HepG2 (cell line): ENCODE measurements at regions not wholly inside any gene's neighbourhood (a gene's known extent, or its start where the extent isn't known, plus 50 kb on each side); places are given as distances from the start of the nearest gene placed in this dataset.

Source experiments
- ATAC-seq: fragments of 200-7000 bp; cut with Tn5 transposase; 3 replicates; pipeline ENCODE4 v1.9.1; 2020; ENCODE audit warnings: mild to moderate bottlenecking, moderate library complexity
- BruUV-seq: library from RNA; stranded (reverse); fragments of 400-500 nt; replicated peaks from 2 replicates; lab custom pipeline; 2021; lab: Mats Ljungman, UMichigan
- CTCF ChIA-PET: fragments of 300-600 bp; formaldehyde crosslinking; extraction: SDS; loops from one replicate; lab custom pipeline; 2021; ENCODE audit warnings: low total read pairs, inconsistent platforms, low intra/inter-chr PET ratio; lab: Yijun Ruan, JAX
- POLR2A ChIA-PET: fragments of 350-600 bp; sonication (Branson Sonifier 250); formaldehyde crosslinking; loops from one replicate; lab custom pipeline; 2020; ENCODE audit warnings: antibody characterized with exemption, inconsistent platforms; lab: Yijun Ruan, JAX
- DNase-seq: peaks from one replicate; pipeline ENCODE4 v3.0.0-alpha.2; 2015; ENCODE audit warnings: low spot score
- FAIRE-seq: peaks from 3 replicates; lab custom pipeline; 2011; peaks lifted over from hg19 to GRCh38; lab: Jason Lieb, UNC
- H2AFZ ChIP-seq: one replicate; pipeline ENCODE4 v1.6.1; 2011; ENCODE audit warnings: low read length, inconsistent platforms
- H3K27ac ChIP-seq: fragments of 300-600 bp; 3 replicates; pipeline ENCODE4 v1.8.0; 2011; ENCODE audit warnings: mixed run types, mild to moderate bottlenecking, mixed read lengths, low read length, inconsistent platforms; ENCODE audit not compliant: insufficient read depth; ENCODE audit errors: extremely low read length
- H3K27me3 ChIP-seq, 2 experiments: fragments of 200-600 bp in 1 of 2; 2 replicates in 1 of 2; 3 replicates in 1 of 2; pipeline versions ENCODE4 v1.6.0 to v1.8.0; 2011; ENCODE audit warnings: low read length in 2 of 2, mild to moderate bottlenecking in 2 of 2, moderate library complexity in 2 of 2, inconsistent platforms in 1 of 2; ENCODE audit not compliant: insufficient read depth in 2 of 2, control insufficient read depth in 1 of 2
- H3K36me3 ChIP-seq, 2 experiments: fragments of 200-600 bp in 1 of 2; replicated peaks in 1 of 2; 2 replicates in 1 of 2; 3 replicates in 1 of 2; pipeline versions ENCODE4 v1.5.1 to v1.8.0; 2011; ENCODE audit warnings: low read length in 2 of 2, inconsistent platforms in 1 of 2; ENCODE audit not compliant: insufficient read depth in 2 of 2, control insufficient read depth in 1 of 2
- H3K4me1 ChIP-seq: 2 replicates; pipeline ENCODE4 v1.5.1; 2012; ENCODE audit warnings: low read length, inconsistent platforms; ENCODE audit not compliant: insufficient read depth
- H3K4me2 ChIP-seq: 2 replicates; pipeline ENCODE4 v1.6.0; 2011; ENCODE audit warnings: low read depth, low read length, inconsistent platforms
- H3K4me3 ChIP-seq, 3 experiments: fragments of 200-600 bp in 1 of 3; sonication (generic), shearing (Covaris generic) in 1 of 3; replicated peaks in 1 of 3; 2 replicates each; pipeline ENCODE4 v1.5.1; 2011 to 2016; ENCODE audit warnings: low read length in 3 of 3, inconsistent platforms in 2 of 3, low read depth in 2 of 3, mild to moderate bottlenecking in 2 of 3, control low read depth in 1 of 3, mixed read lengths in 1 of 3; ENCODE audit not compliant: insufficient read depth in 1 of 3
- H3K79me2 ChIP-seq: one replicate; pipeline ENCODE4 v1.6.1; 2011; ENCODE audit warnings: low read length, inconsistent platforms; ENCODE audit not compliant: insufficient read depth
- H3K9ac ChIP-seq: 2 replicates; pipeline ENCODE4 v1.6.0; 2011; ENCODE audit warnings: mild to moderate bottlenecking, low read depth, low read length, inconsistent platforms; ENCODE audit not compliant: insufficient read depth
- H3K9me3 ChIP-seq: 2 replicates; pipeline ENCODE4 v1.5.1; 2012; ENCODE audit warnings: mild to moderate bottlenecking, low read length
- H4K20me1 ChIP-seq: 2 replicates; pipeline ENCODE4 v1.6.0; 2011; ENCODE audit warnings: inconsistent platforms, mild to moderate bottlenecking, low read length, moderate library complexity; ENCODE audit not compliant: insufficient read depth
- MEIS1 ChIP-seq: sonication (generic); formaldehyde crosslinking; IDR thresholded peaks from 2 replicates; pipeline ENCODE4 v1.9.0; 2021; ENCODE audit warnings: mild to moderate bottlenecking, missing genetic modification reagents, moderate library complexity, borderline replicate concordance
- SRY ChIP-seq: sonication (generic); formaldehyde crosslinking; IDR thresholded peaks from 2 replicates; pipeline ENCODE4 v1.8.0; 2022; ENCODE audit warnings: mild to moderate bottlenecking, missing genetic modification reagents
- SUZ12 ChIP-seq: fragments of 150-350 bp; IDR thresholded peaks from 2 replicates; pipeline ENCODE4 v1.6.1; 2014; ENCODE audit warnings: low read depth, low read length
- ZBED4 ChIP-seq: sonication (generic); formaldehyde crosslinking; IDR thresholded peaks from 2 replicates; pipeline ENCODE4 v1.4.0; 2020; ENCODE audit warnings: missing genetic modification reagents, borderline replicate concordance
- ZBTB7B ChIP-seq: sonication (generic); formaldehyde crosslinking; IDR thresholded peaks from 2 replicates; pipeline ENCODE4 v1.4.0; 2020; ENCODE audit warnings: missing genetic modification reagents
- ZNF12 ChIP-seq: sonication (generic); formaldehyde crosslinking; IDR thresholded peaks from 2 replicates; pipeline ENCODE4 v1.5.0; 2020; ENCODE audit warnings: missing genetic modification reagents
- ZNF317 ChIP-seq: sonication (generic); formaldehyde crosslinking; IDR thresholded peaks from 2 replicates; pipeline ENCODE4 v1.5.0; 2020; ENCODE audit warnings: mild to moderate bottlenecking, missing genetic modification reagents
- ZNF563 ChIP-seq: sonication (generic); formaldehyde crosslinking; IDR thresholded peaks from 2 replicates; pipeline ENCODE4 v1.8.0; 2022; ENCODE audit warnings: mild to moderate bottlenecking, moderate library complexity, missing genetic modification reagents
- ZNF879 ChIP-seq: sonication (generic); formaldehyde crosslinking; IDR thresholded peaks from 2 replicates; pipeline ENCODE4 v1.8.1; 2023; ENCODE audit warnings: missing genetic modification reagents
- WGBS: methylation state at CpG from one replicate; pipeline ENCODE4 v1.1.6; 2017; ENCODE audit warnings: low lambda C conversion rate; 5-methylcytosine and 5-hydroxymethylcytosine counted together
- in situ Hi-C: cut with HindIII; loops from 2 replicates; pipeline ENCODE4 v1.10.0; 2017; ENCODE audit warnings: low pct_unique_long_range_greater_than_20kb; ENCODE audit not compliant: extremely low pct_ligation_motif_present
- intact Hi-C: fragments of 100-400 bp; cut with micrococcal nuclease; formaldehyde crosslinking; loops from one replicate; pipeline ENCODE4 v1.10.0; 2022; ENCODE audit not compliant: unreplicated experiment
- TF ChIP-seq, protein P1 (sequence below): sonication (generic); formaldehyde crosslinking; IDR thresholded peaks from 2 replicates; pipeline ENCODE4 v1.8.0; 2022; ENCODE audit warnings: mild to moderate bottlenecking, missing genetic modification reagents
- TF ChIP-seq, protein P2 (sequence below): sonication (generic); formaldehyde crosslinking; IDR thresholded peaks from 2 replicates; pipeline ENCODE4 v1.8.1; 2023; ENCODE audit warnings: mild to moderate bottlenecking, missing genetic modification reagents, borderline replicate concordance

DNA sequence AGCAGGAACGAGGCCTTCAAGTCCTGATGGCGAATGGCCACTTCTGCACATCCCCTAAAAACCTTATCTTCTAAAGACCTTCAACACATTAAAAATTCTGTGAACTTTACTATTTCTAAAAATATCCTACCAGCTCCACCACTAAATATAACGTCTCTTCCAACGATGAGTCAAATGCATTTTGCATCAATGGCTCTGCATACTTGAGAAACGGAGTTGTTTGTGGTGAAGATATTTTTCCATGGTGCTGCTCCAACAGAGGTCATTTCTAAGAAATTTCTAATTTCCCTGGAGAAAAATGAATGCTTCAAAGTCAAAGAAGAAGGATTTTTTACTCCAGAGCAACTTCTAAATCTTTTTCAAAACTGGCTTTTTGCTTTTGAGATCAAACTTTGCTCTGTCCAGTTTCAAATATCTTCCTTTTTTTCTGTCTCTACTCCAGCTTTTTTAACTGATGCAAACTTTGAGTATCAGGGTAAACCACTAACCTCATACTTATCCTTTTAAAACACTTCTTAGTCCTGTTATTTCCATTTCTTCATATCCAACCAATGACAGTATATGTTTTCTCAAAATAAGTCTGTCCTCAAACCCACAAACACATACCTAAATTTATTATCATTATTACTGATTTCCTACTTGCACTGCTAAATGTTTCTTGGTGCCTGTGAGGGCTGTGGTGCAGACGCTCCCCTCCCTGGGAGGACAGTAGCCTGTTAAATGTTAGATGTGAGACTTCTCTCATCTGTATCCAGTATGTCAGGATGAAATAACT lies 258.1 kb downstream of the KLF6 start:
- Histone ChIP-seq H4K20me1 (no peaks in the 10 kb centered on the region), H3K9ac (no peak overlapping the region), H3K4me1 (no peaks in the 10 kb centered on the region), H3K4me3 (no peak overlapping the region), H3K9me3 (no peaks in the 10 kb centered on the region), H3K27ac (no peak overlapping the region), H3K36me3 (no peaks in the 10 kb centered on the region), H3K4me2 (no peak overlapping the region), H3K27me3 (peaks cover 0 to 19% of the 10 kb centered on the region in 2 experiments; a peak in 2 of 5 replicates), H3K79me2 (no peaks in the 10 kb centered on the region), H2AFZ (no peak overlapping the region)
- CTCF ChIA-PET: no interaction called here
- in situ Hi-C loops: no loop called here
- ATAC-seq: no peak
- DNase-seq: no peak
- 36% methylated on average over 4 of the region's 6 CpGs for WGBS
- POLR2A ChIA-PET: no interaction called here
- BruUV-seq: no TSS peak
- FAIRE-seq: no peak
- intact Hi-C loops: no loop called here
- no peak for TF ChIP-seq ZNF317 (CRISPR knock-in tag)
- no peak for TF ChIP-seq SRY (CRISPR knock-in tag)
- no peak for TF ChIP-seq ZNF563
- TF ChIP-seq ZNF12 (CRISPR knock-in tag): no peak
- TF ChIP-seq SUZ12: no peak
- TF ChIP-seq ZBTB7B (CRISPR knock-in tag): no peak
- TF ChIP-seq, protein P1, sequence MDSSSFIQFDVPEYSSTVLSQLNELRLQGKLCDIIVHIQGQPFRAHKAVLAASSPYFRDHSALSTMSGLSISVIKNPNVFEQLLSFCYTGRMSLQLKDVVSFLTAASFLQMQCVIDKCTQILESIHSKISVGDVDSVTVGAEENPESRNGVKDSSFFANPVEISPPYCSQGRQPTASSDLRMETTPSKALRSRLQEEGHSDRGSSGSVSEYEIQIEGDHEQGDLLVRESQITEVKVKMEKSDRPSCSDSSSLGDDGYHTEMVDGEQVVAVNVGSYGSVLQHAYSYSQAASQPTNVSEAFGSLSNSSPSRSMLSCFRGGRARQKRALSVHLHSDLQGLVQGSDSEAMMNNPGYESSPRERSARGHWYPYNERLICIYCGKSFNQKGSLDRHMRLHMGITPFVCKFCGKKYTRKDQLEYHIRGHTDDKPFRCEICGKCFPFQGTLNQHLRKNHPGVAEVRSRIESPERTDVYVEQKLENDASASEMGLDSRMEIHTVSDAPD (CRISPR knock-in tag): no peak
- TF ChIP-seq ZNF879 (CRISPR knock-in tag): no peak
- no peak for TF ChIP-seq ZBED4
- TF ChIP-seq, protein P2, sequence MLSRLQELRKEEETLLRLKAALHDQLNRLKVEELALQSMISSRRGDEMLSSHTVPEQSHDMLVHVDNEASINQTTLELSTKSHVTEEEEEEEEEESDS (CRISPR knock-in tag): no peak
- no peak for TF ChIP-seq MEIS1
